SK-N-MC (cell line): ENCODE measurements at regions not wholly inside any gene's neighbourhood (a gene's known extent, or its start where the extent isn't known, plus 50 kb on each side); places are given as distances from the start of the nearest gene placed in this dataset.

ENCODE experiments used
- EZH2 ChIP-seq: fragments of 200-600 bp; sonication (generic); IDR thresholded peaks from one replicate; pipeline ENCODE4 v1.6.1; 2017; ENCODE audit warnings: antibody characterized with exemption
- POLR2AphosphoS5 ChIP-seq: IDR thresholded peaks from 2 replicates; pipeline ENCODE4 v1.6.1; 2012; ENCODE audit warnings: mild to moderate bottlenecking, low read depth, low read length, borderline replicate concordance

GRCh38 chr1:98420376-98421084 lies 241.0 kb upstream of the SNX7 start:
- no peak for TF ChIP-seq POLR2AphosphoS5
- no peak for TF ChIP-seq EZH2
